Left lung (tissue), 4 donors: ENCODE measurements at regions not wholly inside any gene's neighbourhood (a gene's known extent, or its start where the extent isn't known, plus 50 kb on each side); places are given as distances from the start of the nearest gene placed in this dataset.
A peak's percentile ranks its signal among the peaks of the same experiment; 100 is the strongest.

ENCODE experiments used
- ATAC-seq: fragments of 200-7000 bp; cut with Tn5 transposase; one replicate; pipeline ENCODE4 v1.9.1; 2020; ENCODE audit warnings: moderate library complexity
- DNase-seq, 4 donors: peaks; one replicate each; pipeline ENCODE4 v3.0.0-alpha.2; 2013 to 2020
- H3K27ac ChIP-seq, 2 donors: fragments of 200-600 bp; sonication (generic) in 1 of 2; one replicate each; pipeline versions ENCODE4 v1.5.0 to v1.8.0; 2020 to 2021
- H3K27me3 ChIP-seq, 2 donors: fragments of 200-600 bp; sonication (generic) in 1 of 2; one replicate each; pipeline versions ENCODE4 v1.5.0 to v1.8.0; 2020 to 2021
- H3K36me3 ChIP-seq, 2 donors: fragments of 200-600 bp; sonication (generic) in 1 of 2; one replicate each; pipeline versions ENCODE4 v1.5.0 to v1.8.0; 2020 to 2021
- H3K4me1 ChIP-seq, 2 donors: fragments of 200-600 bp; one replicate each; pipeline ENCODE4 v1.8.0; 2021
- H3K4me3 ChIP-seq, 2 donors: fragments of 200-600 bp; sonication (generic) in 1 of 2; one replicate each; pipeline versions ENCODE4 v1.5.0 to v1.8.0; 2020 to 2021; ENCODE audit warnings: mild to moderate bottlenecking in 1 of 2
- H3K9me3 ChIP-seq, 2 donors: fragments of 200-600 bp; sonication (generic) in 1 of 2; one replicate each; pipeline versions ENCODE4 v1.5.0 to v1.8.0; 2020 to 2021
- intact Hi-C, 2 donors: fragments of 100-400 bp; cut with DNase I; formaldehyde crosslinking; loops; one replicate each; pipeline versions ENCODE4 v1.11.2 to v1.14.2; 2022
- TF ChIP-seq, protein P1 (sequence below), 2 donors: fragments of 200-600 bp; sonication (generic) in 1 of 2; IDR thresholded peaks; one replicate each; pipeline versions ENCODE4 v1.5.0 to v1.8.0; 2021; ENCODE audit warnings: antibody characterized with exemption in 2 of 2
- donor health status: DM: no; HTN: yes; CAD: no.
- donor health status: DM: no; HTN: no; CAD: no.

DNA sequence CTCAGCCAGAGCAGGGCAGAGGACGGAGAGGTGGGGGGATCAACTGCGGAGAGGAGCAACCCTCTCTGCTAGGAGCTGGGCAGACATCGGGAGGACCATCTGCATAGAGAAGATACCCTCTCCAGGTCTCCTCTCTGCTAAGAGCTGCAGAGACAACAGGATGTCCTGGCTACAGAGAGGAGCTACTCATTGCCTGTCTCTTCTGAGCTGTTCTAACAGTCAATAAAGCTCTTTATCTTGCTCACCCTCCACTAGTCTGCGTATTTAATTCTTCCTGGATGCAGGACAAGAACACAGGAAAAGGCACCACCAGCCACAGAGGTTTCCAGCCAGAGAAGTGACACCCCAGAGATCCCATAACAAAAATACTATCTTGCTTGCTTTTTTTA is 871.1 kb upstream of the GJE1 start:
- intact Hi-C loops, result no loop called here
- no peaks in the 10 kb centered on the region for H3K36me3 ChIP-seq
- DNase-seq (no peak), ATAC-seq (no peak)
- no peaks in the 10 kb centered on the region for H3K4me1 ChIP-seq
- TF ChIP-seq, protein P1, sequence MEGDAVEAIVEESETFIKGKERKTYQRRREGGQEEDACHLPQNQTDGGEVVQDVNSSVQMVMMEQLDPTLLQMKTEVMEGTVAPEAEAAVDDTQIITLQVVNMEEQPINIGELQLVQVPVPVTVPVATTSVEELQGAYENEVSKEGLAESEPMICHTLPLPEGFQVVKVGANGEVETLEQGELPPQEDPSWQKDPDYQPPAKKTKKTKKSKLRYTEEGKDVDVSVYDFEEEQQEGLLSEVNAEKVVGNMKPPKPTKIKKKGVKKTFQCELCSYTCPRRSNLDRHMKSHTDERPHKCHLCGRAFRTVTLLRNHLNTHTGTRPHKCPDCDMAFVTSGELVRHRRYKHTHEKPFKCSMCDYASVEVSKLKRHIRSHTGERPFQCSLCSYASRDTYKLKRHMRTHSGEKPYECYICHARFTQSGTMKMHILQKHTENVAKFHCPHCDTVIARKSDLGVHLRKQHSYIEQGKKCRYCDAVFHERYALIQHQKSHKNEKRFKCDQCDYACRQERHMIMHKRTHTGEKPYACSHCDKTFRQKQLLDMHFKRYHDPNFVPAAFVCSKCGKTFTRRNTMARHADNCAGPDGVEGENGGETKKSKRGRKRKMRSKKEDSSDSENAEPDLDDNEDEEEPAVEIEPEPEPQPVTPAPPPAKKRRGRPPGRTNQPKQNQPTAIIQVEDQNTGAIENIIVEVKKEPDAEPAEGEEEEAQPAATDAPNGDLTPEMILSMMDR (IDR thresholded peaks at IDR 0.05), result no peak
- no peak overlapping the region for H3K27ac ChIP-seq
- H3K27me3 ChIP-seq, result no peaks in the 10 kb centered on the region
- H3K9me3 ChIP-seq, result no peaks in the 10 kb centered on the region
- H3K4me3 ChIP-seq, result no peak overlapping the region

DNA sequence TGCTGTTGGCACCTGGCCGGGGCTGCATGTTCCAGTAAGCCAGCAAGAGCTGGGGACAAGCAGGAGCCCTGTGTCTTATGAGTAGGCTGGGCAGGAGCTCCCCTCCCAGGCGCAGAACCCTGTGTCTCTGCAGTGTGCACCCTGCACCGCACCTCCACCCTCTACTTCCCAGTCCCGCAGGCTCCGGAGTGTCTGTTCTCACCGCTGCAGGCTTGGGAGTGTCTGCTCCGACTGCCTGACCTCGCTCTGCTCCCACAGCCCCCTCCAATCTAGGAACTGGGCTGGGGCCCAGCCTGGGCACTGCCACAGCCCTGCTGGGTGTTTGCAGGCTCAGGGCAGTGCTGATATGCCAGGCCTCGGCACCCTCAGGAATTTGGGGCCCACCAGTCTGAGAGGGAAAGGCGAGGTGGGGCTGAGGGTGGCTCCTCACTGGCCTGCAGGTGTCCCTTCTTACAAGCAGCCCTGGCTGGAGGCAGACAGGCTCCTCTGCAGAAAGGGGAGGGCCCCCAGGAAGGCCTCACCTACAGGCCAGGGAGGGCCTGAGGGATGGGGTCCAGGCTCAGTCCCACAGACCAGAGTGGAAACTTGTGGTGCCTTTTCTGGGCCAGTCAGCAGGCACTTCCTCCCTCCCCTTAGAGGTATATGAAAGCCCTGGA is 871.6 kb upstream of the GJE1 start:
- intact Hi-C loops, result no loop called here
- DNase-seq (peak in 1 of 4 donors; percentile 43), ATAC-seq (no peak)
- no peaks in the 10 kb centered on the region for H3K9me3 ChIP-seq
- H3K4me3 ChIP-seq, result no peak overlapping the region
- H3K4me1 ChIP-seq, result no peaks in the 10 kb centered on the region
- H3K27me3 ChIP-seq, result no peaks in the 10 kb centered on the region
- H3K27ac ChIP-seq, result no peak overlapping the region
- H3K36me3 ChIP-seq, result no peaks in the 10 kb centered on the region
- TF ChIP-seq, protein P1 (IDR thresholded peaks at IDR 0.05), result no peak

DNA sequence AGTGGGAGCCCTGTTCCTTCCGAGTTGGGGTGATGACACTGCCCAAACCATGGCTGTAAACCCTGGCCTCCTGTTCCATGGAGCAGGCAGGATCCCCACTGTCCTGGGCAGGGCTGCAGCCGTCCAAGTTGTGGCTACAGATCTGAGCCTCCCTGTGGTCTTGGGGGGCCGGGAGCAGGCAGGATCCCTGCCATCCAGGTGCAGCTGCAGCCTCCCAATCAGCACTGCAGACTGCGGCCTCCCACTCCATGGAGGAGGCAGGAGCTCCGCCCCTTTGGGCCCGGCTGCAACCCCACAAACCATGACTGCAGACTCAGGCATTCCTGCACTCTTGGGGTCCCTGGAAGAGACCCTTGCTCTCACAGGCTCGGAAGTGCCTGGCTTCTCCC is 872.1 kb upstream of the GJE1 start:
- intact Hi-C loops, result no loop called here
- H3K4me3 ChIP-seq, result no peak overlapping the region
- ATAC-seq, result no peak
- no peaks in the 10 kb centered on the region for H3K9me3 ChIP-seq
- no peaks in the 10 kb centered on the region for H3K36me3 ChIP-seq
- no peaks in the 10 kb centered on the region for H3K4me1 ChIP-seq
- no peaks in the 10 kb centered on the region for H3K27me3 ChIP-seq
- TF ChIP-seq, protein P1 (IDR thresholded peaks at IDR 0.05), result no peak
- DNase-seq, result peak in 1 of 4 donors; percentile 59
- no peak overlapping the region for H3K27ac ChIP-seq

DNA sequence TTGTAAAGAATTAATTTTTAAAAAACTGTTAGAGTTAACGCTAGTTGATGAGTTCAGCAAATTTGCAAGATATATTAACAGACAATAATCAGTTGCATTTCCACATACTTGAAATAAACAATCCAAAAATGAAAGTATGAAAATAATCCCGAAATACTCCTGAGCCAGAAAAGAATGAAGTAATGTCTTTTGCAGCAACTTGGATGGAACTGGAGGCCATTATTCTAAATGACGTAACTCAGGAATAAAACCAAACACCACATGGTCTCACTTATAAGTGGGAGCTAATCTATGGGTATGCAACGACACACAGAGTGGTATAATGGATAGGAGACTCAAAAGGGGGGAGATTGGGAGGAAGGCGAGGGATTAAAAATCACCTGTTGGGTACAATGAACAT is 872.9 kb upstream of the GJE1 start:
- Histone ChIP-seq H3K36me3 (no peaks in the 10 kb centered on the region), H3K4me3 (no peak overlapping the region), H3K4me1 (no peaks in the 10 kb centered on the region), H3K27ac (peak overlapping the region in 1 of 2 donors; percentile 4), H3K9me3 (no peaks in the 10 kb centered on the region), H3K27me3 (no peaks in the 10 kb centered on the region)
- ATAC-seq (no peak), DNase-seq (peak in 1 of 4 donors; percentile 20)
- TF ChIP-seq, protein P1 (IDR thresholded peaks at IDR 0.05), result no peak
- intact Hi-C loops, result no loop called here

DNA sequence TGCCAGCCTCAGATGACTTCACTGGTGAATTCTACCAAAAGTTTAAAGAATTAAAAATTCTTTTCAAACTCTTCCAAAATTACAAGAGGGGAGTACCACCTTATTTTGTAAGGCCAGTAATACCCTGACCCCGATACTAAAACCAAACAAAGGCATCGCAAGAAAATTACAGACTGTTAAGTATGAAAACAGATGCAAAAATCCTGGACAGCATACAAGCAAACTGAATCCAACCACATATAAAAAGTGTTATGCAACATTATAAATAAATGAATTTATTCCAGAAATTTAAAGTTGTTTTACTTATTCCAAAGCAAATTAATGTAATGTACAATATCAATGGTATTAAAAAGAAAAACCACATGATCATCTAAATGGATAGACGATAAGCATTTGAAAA is 873.6 kb upstream of the GJE1 start:
- H3K9me3 ChIP-seq, result no peaks in the 10 kb centered on the region
- TF ChIP-seq, protein P1 (IDR thresholded peaks at IDR 0.05), result no peak

More for the DNA sequence above, 873.6 kb upstream of the GJE1 start:
- no peak overlapping the region for H3K4me3 ChIP-seq
- intact Hi-C loops, result no loop called here
- H3K27me3 ChIP-seq, result no peaks in the 10 kb centered on the region
- ATAC-seq (no peak), DNase-seq (no peak)
- H3K4me1 ChIP-seq, result no peaks in the 10 kb centered on the region
- H3K27ac ChIP-seq, result peak overlapping the region in 1 of 2 donors; percentile 4
- H3K36me3 ChIP-seq, result no peaks in the 10 kb centered on the region
